ENCODE measurements at regions not wholly inside any gene's neighbourhood (a gene's known extent, or its start where the extent isn't known, plus 50 kb on each side); places are given as distances from the start of the nearest gene placed in this dataset.

DNA sequence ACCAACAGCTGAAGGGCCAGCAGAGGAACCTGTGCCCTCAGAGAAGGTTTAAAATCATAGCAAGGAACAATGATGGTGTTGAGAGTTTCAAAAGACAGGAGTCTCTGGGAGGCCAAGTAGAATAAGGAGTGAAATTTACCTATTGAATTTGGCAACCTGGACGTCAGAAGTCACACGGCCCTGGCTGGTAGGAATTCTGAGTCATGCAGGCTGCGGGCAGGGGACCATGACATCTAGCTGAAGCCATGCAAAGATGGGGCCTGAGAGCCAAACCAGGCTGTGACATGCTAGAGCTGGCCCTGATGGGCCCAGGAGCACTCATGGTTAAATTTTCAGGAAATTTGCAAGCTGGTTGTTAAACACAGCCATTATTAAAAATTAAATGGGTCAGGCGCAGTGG, 64.0 kb upstream of the SNX9 start:
- Histone ChIP-seq H3K36me3 (ENCODE audit: insufficient read depth, low read length) (no peaks in the 10 kb centered on the region), H3K4me1 (ENCODE audit: insufficient read depth, low read length, poor library complexity, severe bottlenecking) (peaks cover 18% of the 10 kb centered on the region), H3K9ac (ENCODE audit: low read depth, low read length, poor library complexity, severe bottlenecking) (no peak overlapping the region), H3K79me2 (ENCODE audit: insufficient read depth, low read length) (no peaks in the 10 kb centered on the region), H3K9me3 (ENCODE audit: insufficient read depth, low read depth, low read length) (no peaks in the 10 kb centered on the region), H3K4me3 (ENCODE audit: low read length, poor library complexity, severe bottlenecking) (no peak overlapping the region), H4K20me1 (ENCODE audit: insufficient read depth, low read length, poor library complexity, severe bottlenecking) (no peaks in the 10 kb centered on the region), H3K27me3 (ENCODE audit: insufficient read depth, low read length, poor library complexity, severe bottlenecking) (peaks cover 9% of the 10 kb centered on the region), H3K9me2 (replicated peaks; ENCODE audit: low read depth, low read length) (no peaks in the 10 kb centered on the region), H3F3A (ENCODE audit: low read depth) (no peaks in the 10 kb centered on the region), H2AFZ (ENCODE audit: low read length) (no peak overlapping the region), H3K4me2 (ENCODE audit: low read depth, low read length, poor library complexity, severe bottlenecking) (no peak overlapping the region)
- TF ChIP-seq EZH2phosphoT487 (IDR thresholded peaks at IDR 0.05; ENCODE audit: borderline replicate concordance), result no peak
- TF ChIP-seq, protein P1, sequence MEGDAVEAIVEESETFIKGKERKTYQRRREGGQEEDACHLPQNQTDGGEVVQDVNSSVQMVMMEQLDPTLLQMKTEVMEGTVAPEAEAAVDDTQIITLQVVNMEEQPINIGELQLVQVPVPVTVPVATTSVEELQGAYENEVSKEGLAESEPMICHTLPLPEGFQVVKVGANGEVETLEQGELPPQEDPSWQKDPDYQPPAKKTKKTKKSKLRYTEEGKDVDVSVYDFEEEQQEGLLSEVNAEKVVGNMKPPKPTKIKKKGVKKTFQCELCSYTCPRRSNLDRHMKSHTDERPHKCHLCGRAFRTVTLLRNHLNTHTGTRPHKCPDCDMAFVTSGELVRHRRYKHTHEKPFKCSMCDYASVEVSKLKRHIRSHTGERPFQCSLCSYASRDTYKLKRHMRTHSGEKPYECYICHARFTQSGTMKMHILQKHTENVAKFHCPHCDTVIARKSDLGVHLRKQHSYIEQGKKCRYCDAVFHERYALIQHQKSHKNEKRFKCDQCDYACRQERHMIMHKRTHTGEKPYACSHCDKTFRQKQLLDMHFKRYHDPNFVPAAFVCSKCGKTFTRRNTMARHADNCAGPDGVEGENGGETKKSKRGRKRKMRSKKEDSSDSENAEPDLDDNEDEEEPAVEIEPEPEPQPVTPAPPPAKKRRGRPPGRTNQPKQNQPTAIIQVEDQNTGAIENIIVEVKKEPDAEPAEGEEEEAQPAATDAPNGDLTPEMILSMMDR (conservative IDR thresholded peaks at IDR 0.05; ENCODE audit: low read length), result no peak

DNA sequence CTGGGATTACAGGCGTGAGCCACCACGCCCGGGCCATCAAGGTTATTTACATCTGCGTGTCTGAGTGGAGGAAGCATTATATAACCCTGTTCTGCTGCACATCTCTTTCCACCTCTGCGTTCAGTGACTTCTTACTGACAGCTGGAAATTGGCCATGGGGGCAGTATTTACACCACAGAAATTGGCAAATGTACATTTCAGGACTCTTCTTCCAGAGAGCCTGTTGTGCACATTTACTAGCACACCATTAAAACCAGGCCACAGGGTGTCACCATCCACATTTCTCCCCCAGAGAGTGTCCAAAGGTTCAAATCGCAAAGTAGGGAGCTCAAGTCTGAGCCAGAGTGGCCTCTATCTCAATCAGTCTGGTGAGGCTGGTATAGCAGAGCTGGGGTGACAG, 62.9 kb upstream of the SNX9 start:
- Histone ChIP-seq H4K20me1 (ENCODE audit: insufficient read depth, low read length, poor library complexity, severe bottlenecking) (no peaks in the 10 kb centered on the region), H2AFZ (ENCODE audit: low read length) (no peak overlapping the region), H3K9ac (ENCODE audit: low read depth, low read length, poor library complexity, severe bottlenecking) (no peak overlapping the region), H3K9me2 (replicated peaks; ENCODE audit: low read depth, low read length) (no peaks in the 10 kb centered on the region), H3K4me2 (ENCODE audit: low read depth, low read length, poor library complexity, severe bottlenecking) (no peak overlapping the region), H3K4me1 (ENCODE audit: insufficient read depth, low read length, poor library complexity, severe bottlenecking) (peaks cover 28% of the 10 kb centered on the region), H3K79me2 (ENCODE audit: insufficient read depth, low read length) (no peaks in the 10 kb centered on the region), H3F3A (ENCODE audit: low read depth) (no peaks in the 10 kb centered on the region), H3K4me3 (ENCODE audit: low read length, poor library complexity, severe bottlenecking) (no peak overlapping the region), H3K9me3 (ENCODE audit: insufficient read depth, low read depth, low read length) (no peaks in the 10 kb centered on the region), H3K27me3 (ENCODE audit: insufficient read depth, low read length, poor library complexity, severe bottlenecking) (peaks cover 9% of the 10 kb centered on the region), H3K36me3 (ENCODE audit: insufficient read depth, low read length) (no peaks in the 10 kb centered on the region)
- TF ChIP-seq, protein P1 (conservative IDR thresholded peaks at IDR 0.05; ENCODE audit: low read length), result no peak
- no peak for TF ChIP-seq EZH2phosphoT487 (IDR thresholded peaks at IDR 0.05; ENCODE audit: borderline replicate concordance)

DNA sequence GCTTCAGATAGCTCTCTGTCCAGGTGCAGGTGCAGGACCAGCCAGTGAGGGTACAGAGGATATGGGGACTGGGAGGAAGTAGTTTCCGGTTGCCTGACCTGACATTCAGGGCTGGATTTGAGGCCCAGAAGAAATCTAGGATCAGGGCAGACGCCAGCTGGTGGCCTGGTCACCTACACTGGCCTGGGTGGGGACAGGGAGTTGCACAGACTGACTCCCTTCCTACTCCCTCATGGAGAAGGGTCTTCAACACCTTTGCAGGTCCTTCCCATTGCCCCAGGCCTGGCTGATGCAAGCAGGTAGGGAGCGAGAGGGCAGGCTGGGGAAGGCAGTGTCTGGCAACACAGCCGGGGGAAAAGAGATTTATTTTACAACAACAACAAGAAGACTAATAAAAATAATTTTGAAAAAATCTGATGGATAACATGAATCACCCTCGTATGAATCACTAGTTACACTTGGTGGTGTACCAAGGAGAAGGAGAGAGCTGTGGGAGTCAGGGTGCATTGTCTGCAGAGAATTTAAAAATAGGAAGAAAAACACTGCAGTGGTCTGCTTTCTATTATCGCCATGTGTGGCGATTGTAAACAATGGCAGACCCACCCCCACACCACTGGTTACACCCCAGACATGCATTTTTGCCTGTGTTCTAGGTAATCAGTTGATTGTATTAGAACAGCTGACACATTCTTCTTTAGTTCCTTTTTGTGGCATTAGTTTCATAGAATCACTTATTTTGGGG, 62.3 kb upstream of the SNX9 start:
- Histone ChIP-seq H3K36me3 (ENCODE audit: insufficient read depth, low read length) (no peaks in the 10 kb centered on the region), H3K4me1 (ENCODE audit: insufficient read depth, low read length, poor library complexity, severe bottlenecking) (peaks cover 28% of the 10 kb centered on the region), H3K9me2 (replicated peaks; ENCODE audit: low read depth, low read length) (no peaks in the 10 kb centered on the region), H3K4me2 (ENCODE audit: low read depth, low read length, poor library complexity, severe bottlenecking) (no peak overlapping the region), H3K27me3 (ENCODE audit: insufficient read depth, low read length, poor library complexity, severe bottlenecking) (peaks cover 12% of the 10 kb centered on the region), H3K9me3 (ENCODE audit: insufficient read depth, low read depth, low read length) (no peaks in the 10 kb centered on the region), H3F3A (ENCODE audit: low read depth) (no peaks in the 10 kb centered on the region), H3K4me3 (ENCODE audit: low read length, poor library complexity, severe bottlenecking) (no peak overlapping the region), H3K9ac (ENCODE audit: low read depth, low read length, poor library complexity, severe bottlenecking) (no peak overlapping the region), H2AFZ (ENCODE audit: low read length) (no peak overlapping the region), H3K79me2 (ENCODE audit: insufficient read depth, low read length) (no peaks in the 10 kb centered on the region), H4K20me1 (ENCODE audit: insufficient read depth, low read length, poor library complexity, severe bottlenecking) (no peaks in the 10 kb centered on the region)
- no peak for TF ChIP-seq EZH2phosphoT487 (IDR thresholded peaks at IDR 0.05; ENCODE audit: borderline replicate concordance)
- TF ChIP-seq, protein P1 (conservative IDR thresholded peaks at IDR 0.05; ENCODE audit: low read length), result no peak
